Neural cell (in vitro differentiated cells): ENCODE measurements at regions not wholly inside any gene's neighbourhood (a gene's known extent, or its start where the extent isn't known, plus 50 kb on each side); places are given as distances from the start of the nearest gene placed in this dataset.

Source experiments
- EP300 ChIP-seq: fragments of 450-650 bp; conservative IDR thresholded peaks from 2 replicates; pipeline ENCODE4 v1.6.1; 2014; ENCODE audit warnings: antibody characterized with exemption, mild to moderate bottlenecking, moderate library complexity; ENCODE audit not compliant: poor library complexity, severe bottlenecking
- EZH2 ChIP-seq: fragments of 200-600, 300-800 bp; shearing (Covaris generic), sonication (generic); IDR thresholded peaks from 2 replicates; pipeline ENCODE4 v1.6.1; 2014; ENCODE audit warnings: antibody characterized with exemption, low read length, borderline replicate concordance, mild to moderate bottlenecking; ENCODE audit not compliant: insufficient read depth, poor library complexity, severe bottlenecking
- POLR2AphosphoS5 ChIP-seq: IDR thresholded peaks from 2 replicates; pipeline ENCODE4 v1.6.1; 2012
- RAD21 ChIP-seq: fragments of 450-650 bp; conservative IDR thresholded peaks from 2 replicates; pipeline ENCODE4 v1.6.1; 2014; ENCODE audit warnings: antibody characterized with exemption, mild to moderate bottlenecking, moderate library complexity
- SMC3 ChIP-seq: fragments of 450-650 bp; conservative IDR thresholded peaks from 2 replicates; pipeline ENCODE4 v1.6.1; 2014; ENCODE audit warnings: antibody characterized with exemption, mild to moderate bottlenecking, moderate library complexity; ENCODE audit not compliant: poor library complexity
- TF ChIP-seq, protein P1 (sequence below): fragments of 450-650 bp; IDR thresholded peaks from 2 replicates; pipeline ENCODE4 v1.5.1; 2014; ENCODE audit warnings: antibody characterized with exemption, mild to moderate bottlenecking, moderate library complexity; ENCODE audit not compliant: poor library complexity, severe bottlenecking
- TF ChIP-seq, protein P2 (sequence below): IDR thresholded peaks from 2 replicates; pipeline ENCODE4 v1.6.1; 2012; ENCODE audit warnings: borderline replicate concordance

DNA sequence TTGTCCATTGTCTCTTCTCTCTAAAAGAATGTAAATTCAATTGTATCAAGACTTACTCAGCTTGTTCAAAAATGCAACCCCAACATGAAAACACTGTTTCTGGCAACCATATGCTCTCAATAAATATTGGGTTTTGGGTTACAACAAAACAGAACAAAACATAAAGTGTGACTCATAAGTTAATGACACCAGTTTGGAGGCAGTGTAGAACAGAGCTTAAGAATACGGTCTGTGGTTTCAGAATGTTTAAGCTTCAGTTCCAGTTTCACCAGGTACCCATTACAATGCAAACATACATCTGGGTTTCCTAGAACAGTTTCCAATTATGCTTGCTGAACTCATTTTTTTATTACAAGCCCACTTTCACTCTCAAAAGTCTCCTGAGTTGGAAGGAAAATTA lies 285.8 kb upstream of the PCDH9 start:
- TF ChIP-seq, protein P1, sequence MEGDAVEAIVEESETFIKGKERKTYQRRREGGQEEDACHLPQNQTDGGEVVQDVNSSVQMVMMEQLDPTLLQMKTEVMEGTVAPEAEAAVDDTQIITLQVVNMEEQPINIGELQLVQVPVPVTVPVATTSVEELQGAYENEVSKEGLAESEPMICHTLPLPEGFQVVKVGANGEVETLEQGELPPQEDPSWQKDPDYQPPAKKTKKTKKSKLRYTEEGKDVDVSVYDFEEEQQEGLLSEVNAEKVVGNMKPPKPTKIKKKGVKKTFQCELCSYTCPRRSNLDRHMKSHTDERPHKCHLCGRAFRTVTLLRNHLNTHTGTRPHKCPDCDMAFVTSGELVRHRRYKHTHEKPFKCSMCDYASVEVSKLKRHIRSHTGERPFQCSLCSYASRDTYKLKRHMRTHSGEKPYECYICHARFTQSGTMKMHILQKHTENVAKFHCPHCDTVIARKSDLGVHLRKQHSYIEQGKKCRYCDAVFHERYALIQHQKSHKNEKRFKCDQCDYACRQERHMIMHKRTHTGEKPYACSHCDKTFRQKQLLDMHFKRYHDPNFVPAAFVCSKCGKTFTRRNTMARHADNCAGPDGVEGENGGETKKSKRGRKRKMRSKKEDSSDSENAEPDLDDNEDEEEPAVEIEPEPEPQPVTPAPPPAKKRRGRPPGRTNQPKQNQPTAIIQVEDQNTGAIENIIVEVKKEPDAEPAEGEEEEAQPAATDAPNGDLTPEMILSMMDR: no peak
- TF ChIP-seq EP300 (no peak), POLR2AphosphoS5 (no peak), RAD21 (no peak), EZH2 (no peak), SMC3 (no peak)
- TF ChIP-seq, protein P2, sequence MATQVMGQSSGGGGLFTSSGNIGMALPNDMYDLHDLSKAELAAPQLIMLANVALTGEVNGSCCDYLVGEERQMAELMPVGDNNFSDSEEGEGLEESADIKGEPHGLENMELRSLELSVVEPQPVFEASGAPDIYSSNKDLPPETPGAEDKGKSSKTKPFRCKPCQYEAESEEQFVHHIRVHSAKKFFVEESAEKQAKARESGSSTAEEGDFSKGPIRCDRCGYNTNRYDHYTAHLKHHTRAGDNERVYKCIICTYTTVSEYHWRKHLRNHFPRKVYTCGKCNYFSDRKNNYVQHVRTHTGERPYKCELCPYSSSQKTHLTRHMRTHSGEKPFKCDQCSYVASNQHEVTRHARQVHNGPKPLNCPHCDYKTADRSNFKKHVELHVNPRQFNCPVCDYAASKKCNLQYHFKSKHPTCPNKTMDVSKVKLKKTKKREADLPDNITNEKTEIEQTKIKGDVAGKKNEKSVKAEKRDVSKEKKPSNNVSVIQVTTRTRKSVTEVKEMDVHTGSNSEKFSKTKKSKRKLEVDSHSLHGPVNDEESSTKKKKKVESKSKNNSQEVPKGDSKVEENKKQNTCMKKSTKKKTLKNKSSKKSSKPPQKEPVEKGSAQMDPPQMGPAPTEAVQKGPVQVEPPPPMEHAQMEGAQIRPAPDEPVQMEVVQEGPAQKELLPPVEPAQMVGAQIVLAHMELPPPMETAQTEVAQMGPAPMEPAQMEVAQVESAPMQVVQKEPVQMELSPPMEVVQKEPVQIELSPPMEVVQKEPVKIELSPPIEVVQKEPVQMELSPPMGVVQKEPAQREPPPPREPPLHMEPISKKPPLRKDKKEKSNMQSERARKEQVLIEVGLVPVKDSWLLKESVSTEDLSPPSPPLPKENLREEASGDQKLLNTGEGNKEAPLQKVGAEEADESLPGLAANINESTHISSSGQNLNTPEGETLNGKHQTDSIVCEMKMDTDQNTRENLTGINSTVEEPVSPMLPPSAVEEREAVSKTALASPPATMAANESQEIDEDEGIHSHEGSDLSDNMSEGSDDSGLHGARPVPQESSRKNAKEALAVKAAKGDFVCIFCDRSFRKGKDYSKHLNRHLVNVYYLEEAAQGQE: no peak
